ENCODE measurements at regions not wholly inside any gene's neighbourhood (a gene's known extent, or its start where the extent isn't known, plus 50 kb on each side); places are given as distances from the start of the nearest gene placed in this dataset.
"Not testable (repeated sequence)": the region's sequence is repeated elsewhere in the genome, so short reads cannot be mapped to it uniquely, and the experiment has no call there.

GRCh38 chr3:159486580-159486979 lies 502.1 kb upstream of the IL12A start:
- no peak overlapping the region for H3K4me3 ChIP-seq (ENCODE audit: low read depth, low read length)
- TF ChIP-seq CTCF (IDR thresholded peaks at IDR 0.05; ENCODE audit: borderline replicate concordance, insufficient read depth, low read depth, low read length) = peak; percentile 52

- no peak overlapping the region for H3K4me3 ChIP-seq (ENCODE audit: low read depth, low read length)
- TF ChIP-seq CTCF (IDR thresholded peaks at IDR 0.05; ENCODE audit: borderline replicate concordance, insufficient read depth, low read depth, low read length) = no peak
Measured at GRCh38 chr3:159487304-159487703, 501.3 kb upstream of the IL12A start.

- no peak for TF ChIP-seq CTCF (IDR thresholded peaks at IDR 0.05; ENCODE audit: borderline replicate concordance, insufficient read depth, low read depth, low read length)
- H3K4me3 ChIP-seq (ENCODE audit: low read depth, low read length) = no peak overlapping the region
Measured at GRCh38 chr3:159488602-159489001, 500.0 kb upstream of the IL12A start.

- no peak overlapping the region for H3K4me3 ChIP-seq (ENCODE audit: low read depth, low read length)
- TF ChIP-seq CTCF (IDR thresholded peaks at IDR 0.05; ENCODE audit: borderline replicate concordance, insufficient read depth, low read depth, low read length) = no peak
Measured at GRCh38 chr3:159497361-159497760, 491.3 kb upstream of the IL12A start.

GRCh38 chr3:159499031-159499793 lies 489.4 kb upstream of the IL12A start:
- H3K4me3 ChIP-seq (ENCODE audit: low read depth, low read length) = no peak overlapping the region
- no peak for TF ChIP-seq CTCF (IDR thresholded peaks at IDR 0.05; ENCODE audit: borderline replicate concordance, insufficient read depth, low read depth, low read length)

- no peak overlapping the region for H3K4me3 ChIP-seq (ENCODE audit: low read depth, low read length)
- TF ChIP-seq CTCF (IDR thresholded peaks at IDR 0.05; ENCODE audit: borderline replicate concordance, insufficient read depth, low read depth, low read length) = no peak
Measured at GRCh38 chr3:159501029-159501428, 487.6 kb upstream of the IL12A start.

- H3K4me3 ChIP-seq (ENCODE audit: low read depth, low read length) = no peak overlapping the region
Measured at GRCh38 chr3:159502986-159503385, 485.6 kb upstream of the IL12A start.

GRCh38 chr3:159510988-159511387 lies 477.6 kb upstream of the IL12A start:
- not testable (repeated sequence) for H3K4me3 ChIP-seq (ENCODE audit: low read depth, low read length)

More at GRCh38 chr3:159502986-159503385, 485.6 kb upstream of the IL12A start:
- no peak for TF ChIP-seq CTCF (IDR thresholded peaks at IDR 0.05; ENCODE audit: borderline replicate concordance, insufficient read depth, low read depth, low read length)
